GM12892 (cell line): ENCODE measurements at regions not wholly inside any gene's neighbourhood (a gene's known extent, or its start where the extent isn't known, plus 50 kb on each side); places are given as distances from the start of the nearest gene placed in this dataset.

Experiments used
- POLR2A ChIP-seq: IDR thresholded peaks from 2 replicates; pipeline ENCODE4 v1.6.1; 2011; ENCODE audit warnings: low read depth, low read length, control low read depth
- POLR2AphosphoS5 ChIP-seq: IDR thresholded peaks from 2 replicates; pipeline ENCODE4 v1.6.1; 2011; ENCODE audit warnings: low read depth, low read length, control low read depth
- TAF1 ChIP-seq: IDR thresholded peaks from 2 replicates; pipeline ENCODE4 v1.6.1; 2011; ENCODE audit warnings: low read depth, mild to moderate bottlenecking, control low read depth, low read length, borderline replicate concordance

- TF ChIP-seq POLR2A (no peak), TAF1 (no peak), POLR2AphosphoS5 (no peak)
Observed at GRCh38 chr13:28579736-28580135, 79.2 kb upstream of the POMP start.
